Right atrium auricular region (tissue), 2 donors: ENCODE measurements at regions not wholly inside any gene's neighbourhood (a gene's known extent, or its start where the extent isn't known, plus 50 kb on each side); places are given as distances from the start of the nearest gene placed in this dataset.

Experiments used
- DNase-seq: peaks from one replicate; pipeline ENCODE4 v3.0.0-alpha.2; 2019; ENCODE audit warnings: low spot score
- H3K27ac ChIP-seq, 2 donors: fragments of 200-600 bp; sonication (generic); 1 replicate in 1 of 2; 2 replicates in 1 of 2; pipeline ENCODE4 v1.5.1; 2016 to 2019
- H3K27me3 ChIP-seq, 2 donors: fragments of 200-600 bp; sonication (generic); one replicate each; pipeline versions ENCODE4 v1.5.1 to v1.6.0; 2017 to 2019
- H3K36me3 ChIP-seq: fragments of 200-600 bp; sonication (generic); one replicate; pipeline ENCODE4 v1.5.1; 2016
- H3K4me1 ChIP-seq, 2 donors: fragments of 200-600 bp; sonication (generic); one replicate each; pipeline versions ENCODE4 v1.5.1 to v1.6.0; 2017 to 2019
- H3K4me3 ChIP-seq, 2 donors: fragments of 200-600 bp; sonication (generic); 1 replicate in 1 of 2; 2 replicates in 1 of 2; pipeline ENCODE4 v1.5.1; 2017 to 2019; ENCODE audit warnings: mild to moderate bottlenecking in 1 of 2, moderate library complexity in 1 of 2
- H3K9me3 ChIP-seq, 2 donors: fragments of 200-600 bp; sonication (generic); one replicate each; pipeline ENCODE4 v1.5.1; 2019
- TF ChIP-seq, protein P1 (sequence below), 2 donors: fragments of 200-600 bp; sonication (generic); IDR thresholded peaks; one replicate each; pipeline ENCODE4 v1.5.1; 2019; ENCODE audit warnings: antibody characterized with exemption in 2 of 2

DNA sequence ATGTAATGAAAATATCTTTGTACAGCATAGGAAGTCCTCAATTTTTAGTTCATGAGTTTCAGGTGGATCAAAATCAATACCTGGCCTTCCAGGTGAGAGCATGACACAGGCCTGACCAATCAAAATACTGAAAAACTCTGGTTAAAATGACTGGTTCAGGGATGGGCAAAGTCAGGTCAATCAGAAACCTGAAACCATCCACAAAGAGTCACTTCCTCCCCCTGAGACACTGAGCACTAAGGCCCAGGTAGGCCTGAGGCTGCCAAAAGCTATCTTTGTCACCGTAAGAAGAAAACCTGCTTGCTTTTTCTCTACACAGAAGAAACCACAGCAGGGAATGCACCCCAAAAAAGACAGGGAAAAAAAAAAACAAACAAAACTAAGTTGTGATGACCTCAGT, 444.8 kb downstream of the TLR4 start:
- TF ChIP-seq, protein P1, sequence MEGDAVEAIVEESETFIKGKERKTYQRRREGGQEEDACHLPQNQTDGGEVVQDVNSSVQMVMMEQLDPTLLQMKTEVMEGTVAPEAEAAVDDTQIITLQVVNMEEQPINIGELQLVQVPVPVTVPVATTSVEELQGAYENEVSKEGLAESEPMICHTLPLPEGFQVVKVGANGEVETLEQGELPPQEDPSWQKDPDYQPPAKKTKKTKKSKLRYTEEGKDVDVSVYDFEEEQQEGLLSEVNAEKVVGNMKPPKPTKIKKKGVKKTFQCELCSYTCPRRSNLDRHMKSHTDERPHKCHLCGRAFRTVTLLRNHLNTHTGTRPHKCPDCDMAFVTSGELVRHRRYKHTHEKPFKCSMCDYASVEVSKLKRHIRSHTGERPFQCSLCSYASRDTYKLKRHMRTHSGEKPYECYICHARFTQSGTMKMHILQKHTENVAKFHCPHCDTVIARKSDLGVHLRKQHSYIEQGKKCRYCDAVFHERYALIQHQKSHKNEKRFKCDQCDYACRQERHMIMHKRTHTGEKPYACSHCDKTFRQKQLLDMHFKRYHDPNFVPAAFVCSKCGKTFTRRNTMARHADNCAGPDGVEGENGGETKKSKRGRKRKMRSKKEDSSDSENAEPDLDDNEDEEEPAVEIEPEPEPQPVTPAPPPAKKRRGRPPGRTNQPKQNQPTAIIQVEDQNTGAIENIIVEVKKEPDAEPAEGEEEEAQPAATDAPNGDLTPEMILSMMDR (IDR thresholded peaks at IDR 0.05): no peak
- no peak for DNase-seq
- Histone ChIP-seq H3K9me3 (no peaks in the 10 kb centered on the region), H3K27ac (no peak overlapping the region), H3K27me3 (no peaks in the 10 kb centered on the region), H3K36me3 (no peaks in the 10 kb centered on the region), H3K4me1 (no peaks in the 10 kb centered on the region), H3K4me3 (no peak overlapping the region)

DNA sequence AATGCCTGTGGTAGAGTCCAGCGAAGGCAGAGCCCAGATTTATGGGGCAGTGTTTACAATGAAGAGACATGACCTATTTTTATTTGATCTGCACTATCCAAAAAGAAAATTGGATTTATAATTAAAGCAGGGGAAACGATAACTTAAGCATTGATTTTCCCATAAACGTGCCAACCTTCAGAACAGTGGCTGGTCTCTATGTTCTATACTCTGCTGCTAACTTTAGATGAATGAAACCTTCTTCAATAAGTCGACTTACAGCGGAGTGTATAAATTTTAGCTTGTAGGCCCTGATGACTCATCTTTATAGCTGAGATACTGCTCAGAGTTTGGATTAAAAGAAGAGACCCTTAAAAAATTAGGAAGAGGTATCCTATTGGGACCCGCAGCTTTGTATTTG, 452.6 kb downstream of the TLR4 start:
- no peaks in the 10 kb centered on the region for H3K4me1 ChIP-seq
- H3K36me3 ChIP-seq: no peaks in the 10 kb centered on the region
- no peaks in the 10 kb centered on the region for H3K9me3 ChIP-seq
- no peak for DNase-seq
- H3K27ac ChIP-seq: no peak overlapping the region
- TF ChIP-seq, protein P1 (IDR thresholded peaks at IDR 0.05): no peak
- no peak overlapping the region for H3K4me3 ChIP-seq
- H3K27me3 ChIP-seq: no peaks in the 10 kb centered on the region

DNA sequence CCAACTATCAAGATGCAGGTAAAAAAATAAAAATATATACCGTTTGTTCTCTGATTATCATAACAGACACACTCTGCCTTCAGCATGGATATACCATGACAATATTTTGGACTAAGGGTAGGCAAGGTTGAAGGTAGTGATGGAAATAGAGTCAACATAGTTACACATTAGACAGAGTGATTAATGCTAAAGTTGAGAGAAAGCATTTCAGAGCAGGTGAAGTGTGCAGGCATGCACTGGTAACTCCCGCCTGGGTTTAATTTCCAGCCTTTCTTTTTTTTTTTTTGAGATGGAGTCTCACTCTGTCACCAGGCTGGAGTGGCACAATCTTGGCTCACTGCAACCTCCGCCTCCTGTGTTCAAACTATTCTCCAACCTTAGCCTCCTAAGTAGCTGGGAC, 458.5 kb downstream of the TLR4 start:
- no peak overlapping the region for H3K27ac ChIP-seq
- H3K36me3 ChIP-seq: no peaks in the 10 kb centered on the region
- no peaks in the 10 kb centered on the region for H3K4me1 ChIP-seq
- no peaks in the 10 kb centered on the region for H3K9me3 ChIP-seq
- TF ChIP-seq, protein P1 (IDR thresholded peaks at IDR 0.05): no peak
- no peak overlapping the region for H3K4me3 ChIP-seq
- no peaks in the 10 kb centered on the region for H3K27me3 ChIP-seq
- DNase-seq: no peak

DNA sequence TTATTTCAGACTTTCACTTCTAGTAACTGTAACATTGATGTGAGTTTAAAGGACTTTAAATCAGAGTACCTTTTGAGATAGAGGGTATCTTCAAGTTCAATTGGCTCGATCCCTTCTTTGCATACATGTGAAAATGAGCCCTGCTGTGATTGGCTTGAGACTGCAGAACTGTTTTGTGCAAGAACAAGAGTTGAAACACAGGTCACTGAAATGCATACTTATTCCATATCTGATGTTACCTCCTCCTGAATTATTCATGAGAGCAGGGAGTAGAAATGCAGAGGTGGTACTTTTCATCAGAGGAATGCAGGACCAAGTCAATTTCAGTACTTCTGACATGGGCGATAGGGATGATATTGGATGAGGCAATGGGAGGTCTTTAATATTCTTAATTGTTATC, 459.5 kb downstream of the TLR4 start:
- DNase-seq: no peak
- Histone ChIP-seq H3K4me3 (no peak overlapping the region), H3K27ac (no peak overlapping the region), H3K9me3 (no peaks in the 10 kb centered on the region), H3K4me1 (no peaks in the 10 kb centered on the region), H3K36me3 (no peaks in the 10 kb centered on the region), H3K27me3 (no peaks in the 10 kb centered on the region)
- TF ChIP-seq, protein P1 (IDR thresholded peaks at IDR 0.05): no peak

DNA sequence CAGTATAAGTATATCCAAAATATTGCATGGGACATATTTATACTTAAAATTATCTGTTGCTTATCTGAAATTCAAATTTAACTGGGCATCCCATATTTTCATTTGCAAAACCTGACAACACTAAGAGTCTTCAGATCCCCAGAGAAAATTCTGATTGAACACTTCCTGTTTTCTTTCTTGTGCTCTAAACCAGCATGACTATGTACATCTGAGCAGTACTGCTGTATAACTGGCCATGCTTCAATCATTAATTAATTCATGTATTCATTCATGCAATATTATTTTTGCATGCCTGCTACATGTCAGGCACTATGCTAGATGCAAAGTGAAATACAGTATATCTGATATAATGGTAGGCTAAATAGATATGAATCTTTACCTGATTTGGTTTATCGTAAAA, 461.2 kb downstream of the TLR4 start:
- H3K36me3 ChIP-seq: no peaks in the 10 kb centered on the region
- H3K27me3 ChIP-seq: no peaks in the 10 kb centered on the region
- DNase-seq: no peak
- no peak overlapping the region for H3K27ac ChIP-seq
- H3K4me1 ChIP-seq: no peaks in the 10 kb centered on the region
- H3K9me3 ChIP-seq: no peaks in the 10 kb centered on the region
- H3K4me3 ChIP-seq: no peak overlapping the region
- TF ChIP-seq, protein P1 (IDR thresholded peaks at IDR 0.05): no peak
